ENCODE measurements at regions not wholly inside any gene's neighbourhood (a gene's known extent, or its start where the extent isn't known, plus 50 kb on each side); places are given as distances from the start of the nearest gene placed in this dataset.

- H3K27ac ChIP-seq (ENCODE audit: low read depth, low read length) = no peak overlapping the region
- H3K4me1 ChIP-seq (ENCODE audit: control insufficient read depth in 1 of 2, insufficient read depth in 2 of 2, low read length in 2 of 2) = no peaks in the 10 kb centered on the region
- H3K4me3 ChIP-seq (ENCODE audit: low read depth in 1 of 2, low read length in 2 of 2) = no peak overlapping the region
- no peaks in the 10 kb centered on the region for H3K27me3 ChIP-seq (ENCODE audit: control insufficient read depth in 1 of 2, insufficient read depth in 2 of 2, low read length in 2 of 2)
- H3K36me3 ChIP-seq (ENCODE audit: control insufficient read depth in 1 of 2, insufficient read depth in 2 of 2, low read length in 2 of 2) = no peaks in the 10 kb centered on the region
- no peak overlapping the region for H3K9ac ChIP-seq (ENCODE audit: low read depth in 1 of 2, low read length in 2 of 2)
- no peaks in the 10 kb centered on the region for H3K9me3 ChIP-seq (ENCODE audit: control insufficient read depth in 1 of 2, low read length in 2 of 2)
Measured at GRCh38 chr12:115172521-115172920, 488.5 kb upstream of the TBX3 start.

GRCh38 chr12:115169981-115170380 lies 486.0 kb upstream of the TBX3 start:
- Histone ChIP-seq H3K36me3 (ENCODE audit: control insufficient read depth in 1 of 2, insufficient read depth in 2 of 2, low read length in 2 of 2) (no peaks in the 10 kb centered on the region), H3K4me1 (ENCODE audit: control insufficient read depth in 1 of 2, insufficient read depth in 2 of 2, low read length in 2 of 2) (no peaks in the 10 kb centered on the region), H3K4me3 (ENCODE audit: low read depth in 1 of 2, low read length in 2 of 2) (no peak overlapping the region), H3K27me3 (ENCODE audit: control insufficient read depth in 1 of 2, insufficient read depth in 2 of 2, low read length in 2 of 2) (no peaks in the 10 kb centered on the region), H3K27ac (ENCODE audit: low read depth, low read length) (no peak overlapping the region), H3K9me3 (ENCODE audit: control insufficient read depth in 1 of 2, low read length in 2 of 2) (no peaks in the 10 kb centered on the region), H3K9ac (ENCODE audit: low read depth in 1 of 2, low read length in 2 of 2) (no peak overlapping the region)

GRCh38 chr12:115166698-115167315 lies 482.8 kb upstream of the TBX3 start:
- H3K9ac ChIP-seq (ENCODE audit: low read depth in 1 of 2, low read length in 2 of 2) = no peak overlapping the region
- no peaks in the 10 kb centered on the region for H3K27me3 ChIP-seq (ENCODE audit: control insufficient read depth in 1 of 2, insufficient read depth in 2 of 2, low read length in 2 of 2)
- H3K4me1 ChIP-seq (ENCODE audit: control insufficient read depth in 1 of 2, insufficient read depth in 2 of 2, low read length in 2 of 2) = no peaks in the 10 kb centered on the region
- H3K27ac ChIP-seq (ENCODE audit: low read depth, low read length) = no peak overlapping the region
- no peaks in the 10 kb centered on the region for H3K9me3 ChIP-seq (ENCODE audit: control insufficient read depth in 1 of 2, low read length in 2 of 2)
- H3K36me3 ChIP-seq (ENCODE audit: control insufficient read depth in 1 of 2, insufficient read depth in 2 of 2, low read length in 2 of 2) = no peaks in the 10 kb centered on the region
- H3K4me3 ChIP-seq (ENCODE audit: low read depth in 1 of 2, low read length in 2 of 2) = no peak overlapping the region

GRCh38 chr12:115163710-115164109 lies 479.7 kb upstream of the TBX3 start:
- H3K9ac ChIP-seq (ENCODE audit: low read depth in 1 of 2, low read length in 2 of 2) = no peak overlapping the region
- H3K27me3 ChIP-seq (ENCODE audit: control insufficient read depth in 1 of 2, insufficient read depth in 2 of 2, low read length in 2 of 2) = no peaks in the 10 kb centered on the region
- H3K4me3 ChIP-seq (ENCODE audit: low read depth in 1 of 2, low read length in 2 of 2) = no peak overlapping the region
- no peaks in the 10 kb centered on the region for H3K36me3 ChIP-seq (ENCODE audit: control insufficient read depth in 1 of 2, insufficient read depth in 2 of 2, low read length in 2 of 2)
- H3K9me3 ChIP-seq (ENCODE audit: control insufficient read depth in 1 of 2, low read length in 2 of 2) = no peaks in the 10 kb centered on the region
- no peaks in the 10 kb centered on the region for H3K4me1 ChIP-seq (ENCODE audit: control insufficient read depth in 1 of 2, insufficient read depth in 2 of 2, low read length in 2 of 2)
- H3K27ac ChIP-seq (ENCODE audit: low read depth, low read length) = no peak overlapping the region

GRCh38 chr12:115160271-115161128 lies 476.5 kb upstream of the TBX3 start:
- Histone ChIP-seq H3K27ac (ENCODE audit: low read depth, low read length) (no peak overlapping the region), H3K36me3 (ENCODE audit: control insufficient read depth in 1 of 2, insufficient read depth in 2 of 2, low read length in 2 of 2) (no peaks in the 10 kb centered on the region), H3K4me3 (ENCODE audit: low read depth in 1 of 2, low read length in 2 of 2) (no peak overlapping the region), H3K27me3 (ENCODE audit: control insufficient read depth in 1 of 2, insufficient read depth in 2 of 2, low read length in 2 of 2) (no peaks in the 10 kb centered on the region), H3K9ac (ENCODE audit: low read depth in 1 of 2, low read length in 2 of 2) (no peak overlapping the region), H3K4me1 (ENCODE audit: control insufficient read depth in 1 of 2, insufficient read depth in 2 of 2, low read length in 2 of 2) (no peaks in the 10 kb centered on the region), H3K9me3 (ENCODE audit: control insufficient read depth in 1 of 2, low read length in 2 of 2) (no peaks in the 10 kb centered on the region)

- H3K27ac ChIP-seq (ENCODE audit: low read depth, low read length) = no peak overlapping the region
- H3K9ac ChIP-seq (ENCODE audit: low read depth in 1 of 2, low read length in 2 of 2) = no peak overlapping the region
- no peaks in the 10 kb centered on the region for H3K4me1 ChIP-seq (ENCODE audit: control insufficient read depth in 1 of 2, insufficient read depth in 2 of 2, low read length in 2 of 2)
- no peaks in the 10 kb centered on the region for H3K9me3 ChIP-seq (ENCODE audit: control insufficient read depth in 1 of 2, low read length in 2 of 2)
- no peaks in the 10 kb centered on the region for H3K36me3 ChIP-seq (ENCODE audit: control insufficient read depth in 1 of 2, insufficient read depth in 2 of 2, low read length in 2 of 2)
- H3K4me3 ChIP-seq (ENCODE audit: low read depth in 1 of 2, low read length in 2 of 2) = no peak overlapping the region
- no peaks in the 10 kb centered on the region for H3K27me3 ChIP-seq (ENCODE audit: control insufficient read depth in 1 of 2, insufficient read depth in 2 of 2, low read length in 2 of 2)
Measured at GRCh38 chr12:115158816-115159215, 474.8 kb upstream of the TBX3 start.

GRCh38 chr12:115155665-115156645 lies 472.0 kb upstream of the TBX3 start:
- no peaks in the 10 kb centered on the region for H3K27me3 ChIP-seq (ENCODE audit: control insufficient read depth in 1 of 2, insufficient read depth in 2 of 2, low read length in 2 of 2)
- no peak overlapping the region for H3K4me3 ChIP-seq (ENCODE audit: low read depth in 1 of 2, low read length in 2 of 2)
- H3K9me3 ChIP-seq (ENCODE audit: control insufficient read depth in 1 of 2, low read length in 2 of 2) = no peaks in the 10 kb centered on the region
- no peaks in the 10 kb centered on the region for H3K36me3 ChIP-seq (ENCODE audit: control insufficient read depth in 1 of 2, insufficient read depth in 2 of 2, low read length in 2 of 2)
- no peaks in the 10 kb centered on the region for H3K4me1 ChIP-seq (ENCODE audit: control insufficient read depth in 1 of 2, insufficient read depth in 2 of 2, low read length in 2 of 2)
- H3K27ac ChIP-seq (ENCODE audit: low read depth, low read length) = no peak overlapping the region
- no peak overlapping the region for H3K9ac ChIP-seq (ENCODE audit: low read depth in 1 of 2, low read length in 2 of 2)

- Histone ChIP-seq H3K9me3 (ENCODE audit: control insufficient read depth in 1 of 2, low read length in 2 of 2) (no peaks in the 10 kb centered on the region), H3K27me3 (ENCODE audit: control insufficient read depth in 1 of 2, insufficient read depth in 2 of 2, low read length in 2 of 2) (no peaks in the 10 kb centered on the region), H3K27ac (ENCODE audit: low read depth, low read length) (no peak overlapping the region)
Measured at GRCh38 chr12:115149685-115150378, 465.9 kb upstream of the TBX3 start.

GRCh38 chr12:115149279-115149678 lies 465.3 kb upstream of the TBX3 start:
- Histone ChIP-seq H3K27ac (ENCODE audit: low read depth, low read length) (no peak overlapping the region), H3K27me3 (ENCODE audit: control insufficient read depth in 1 of 2, insufficient read depth in 2 of 2, low read length in 2 of 2) (no peaks in the 10 kb centered on the region), H3K4me3 (ENCODE audit: low read depth in 1 of 2, low read length in 2 of 2) (no peak overlapping the region), H3K9me3 (ENCODE audit: control insufficient read depth in 1 of 2, low read length in 2 of 2) (no peaks in the 10 kb centered on the region), H3K9ac (ENCODE audit: low read depth in 1 of 2, low read length in 2 of 2) (no peak overlapping the region), H3K4me1 (ENCODE audit: control insufficient read depth in 1 of 2, insufficient read depth in 2 of 2, low read length in 2 of 2) (no peaks in the 10 kb centered on the region), H3K36me3 (ENCODE audit: control insufficient read depth in 1 of 2, insufficient read depth in 2 of 2, low read length in 2 of 2) (no peaks in the 10 kb centered on the region)

More at GRCh38 chr12:115149685-115150378, 465.9 kb upstream of the TBX3 start:
- H3K4me1 ChIP-seq (ENCODE audit: control insufficient read depth in 1 of 2, insufficient read depth in 2 of 2, low read length in 2 of 2) = no peaks in the 10 kb centered on the region
- no peaks in the 10 kb centered on the region for H3K36me3 ChIP-seq (ENCODE audit: control insufficient read depth in 1 of 2, insufficient read depth in 2 of 2, low read length in 2 of 2)
- H3K4me3 ChIP-seq (ENCODE audit: low read depth in 1 of 2, low read length in 2 of 2) = no peak overlapping the region
- H3K9ac ChIP-seq (ENCODE audit: low read depth in 1 of 2, low read length in 2 of 2) = no peak overlapping the region
